ENCODE measurements at regions not wholly inside any gene's neighbourhood (a gene's known extent, or its start where the extent isn't known, plus 50 kb on each side); places are given as distances from the start of the nearest gene placed in this dataset.
A peak's percentile ranks its signal among the peaks of the same experiment; 100 is the strongest.
"Not testable (repeated sequence)": the region's sequence is repeated elsewhere in the genome, so short reads cannot be mapped to it uniquely, and the experiment has no call there.

- DNase-seq (ENCODE audit: low read depth), result no peak
Observed at GRCh38 chr15:20368974-20369373, 172.6 kb downstream of the GOLGA6L6 start.

DNA sequence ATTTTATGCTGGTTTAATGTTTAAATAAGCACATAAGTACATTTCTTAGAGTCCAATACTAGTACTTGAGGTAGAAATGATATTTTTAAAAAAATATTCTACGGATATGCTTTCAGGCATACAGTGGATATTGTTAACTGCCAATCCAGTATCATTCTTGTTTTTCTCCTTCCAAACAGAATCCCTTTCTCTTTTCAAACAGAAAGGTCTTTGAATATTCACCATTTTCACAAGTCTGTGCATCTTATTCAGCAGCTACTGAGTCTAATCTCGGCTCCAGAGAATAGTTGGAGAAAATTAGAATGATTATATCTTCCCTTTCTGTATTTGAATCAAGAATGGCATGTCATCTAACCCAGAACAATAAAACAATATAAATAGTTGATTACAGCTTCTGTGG is 174.5 kb downstream of the GOLGA6L6 start:
- no peak for DNase-seq (ENCODE audit: low read depth)

- DNase-seq (ENCODE audit: low read depth), result not testable (repeated sequence)
Observed at GRCh38 chr15:20363591-20363990, 178.0 kb downstream of the GOLGA6L6 start.

DNA sequence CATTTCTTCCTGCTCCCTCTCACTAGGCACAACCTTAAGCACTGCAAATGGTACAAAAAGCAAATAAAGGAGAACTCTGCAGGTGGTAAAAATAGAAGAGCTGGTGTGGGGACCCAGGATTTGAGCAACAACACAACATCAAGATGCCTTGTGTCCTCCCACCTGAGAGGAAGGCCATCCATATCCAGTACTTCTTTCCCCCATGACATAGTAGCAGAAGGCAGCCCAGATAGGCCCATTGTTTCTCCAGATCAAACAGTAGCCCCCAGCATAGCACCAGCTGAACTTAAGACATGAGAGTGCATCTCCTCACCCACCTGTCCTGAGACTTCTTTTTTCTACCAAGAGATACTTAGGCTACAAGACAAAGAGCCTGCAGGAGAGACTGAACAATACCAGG is 180.5 kb downstream of the GOLGA6L6 start:
- DNase-seq (ENCODE audit: low read depth), result no peak

GRCh38 chr15:20358779-20359414 is 182.7 kb downstream of the GOLGA6L6 start:
- no peak for DNase-seq (ENCODE audit: low read depth)

- no peak for DNase-seq (ENCODE audit: low read depth)
Observed at GRCh38 chr15:20358066-20358778, 183.4 kb downstream of the GOLGA6L6 start.

- no peak for DNase-seq (ENCODE audit: low read depth)
Observed at GRCh38 chr15:20357481-20358065, 184.0 kb downstream of the GOLGA6L6 start.

GRCh38 chr15:20356911-20357480 is 184.6 kb downstream of the GOLGA6L6 start:
- DNase-seq (ENCODE audit: low read depth), result no peak

DNA sequence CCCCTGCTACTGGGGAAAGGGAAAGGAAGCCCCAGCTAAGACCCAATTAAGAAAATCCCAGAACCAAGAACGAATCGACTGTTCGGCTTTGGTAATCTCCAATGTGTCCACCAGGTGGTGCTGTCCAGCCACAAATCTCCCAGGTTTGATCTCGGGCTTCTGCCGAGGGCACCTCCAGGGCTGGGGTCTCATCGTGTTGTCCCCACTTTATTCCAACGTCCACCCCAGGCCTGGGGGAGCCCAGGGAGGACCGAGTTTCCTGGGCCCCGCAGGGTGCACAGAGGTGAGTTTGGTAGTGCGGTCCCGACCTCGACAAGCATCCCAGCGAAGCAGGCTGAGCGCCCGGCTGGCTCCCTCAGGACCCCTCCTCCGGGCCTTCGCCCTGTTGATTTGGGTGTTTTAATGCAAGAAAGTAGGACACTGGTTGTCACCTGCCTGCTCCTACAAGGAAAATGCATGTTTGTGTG is 185.1 kb downstream of the GOLGA6L6 start:
- DNase-seq (ENCODE audit: low read depth), result peak; percentile 65

DNA sequence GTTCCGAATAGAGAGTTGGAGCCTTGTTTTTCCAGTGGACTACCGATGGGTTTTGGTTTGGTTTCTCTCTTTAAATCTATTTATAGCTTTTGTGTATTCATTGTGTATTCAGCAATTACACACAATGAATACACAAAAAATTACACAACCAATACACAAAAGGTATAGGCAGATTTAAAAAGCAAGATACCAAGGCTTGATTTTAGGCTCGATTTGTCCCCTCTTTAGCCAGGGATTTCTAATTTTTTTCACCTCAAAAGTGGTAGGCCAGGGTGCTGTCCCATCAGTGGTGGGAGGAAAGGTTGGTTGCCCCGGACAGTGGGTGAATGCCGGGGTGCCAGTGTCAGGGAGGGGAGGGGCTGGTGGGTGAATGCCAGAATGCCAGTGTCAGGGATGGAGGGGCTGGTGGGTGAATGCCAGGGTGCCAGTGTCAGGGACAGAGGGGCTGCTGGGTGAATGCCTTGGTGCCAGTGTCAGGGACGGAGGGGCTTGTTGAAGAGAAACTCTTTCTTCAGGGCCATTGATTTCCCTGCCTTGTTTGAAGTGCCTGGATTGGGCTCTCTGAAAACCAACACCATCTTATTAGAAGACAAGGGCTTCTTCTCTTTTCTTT is 186.2 kb downstream of the GOLGA6L6 start:
- no peak for DNase-seq (ENCODE audit: low read depth)

DNA sequence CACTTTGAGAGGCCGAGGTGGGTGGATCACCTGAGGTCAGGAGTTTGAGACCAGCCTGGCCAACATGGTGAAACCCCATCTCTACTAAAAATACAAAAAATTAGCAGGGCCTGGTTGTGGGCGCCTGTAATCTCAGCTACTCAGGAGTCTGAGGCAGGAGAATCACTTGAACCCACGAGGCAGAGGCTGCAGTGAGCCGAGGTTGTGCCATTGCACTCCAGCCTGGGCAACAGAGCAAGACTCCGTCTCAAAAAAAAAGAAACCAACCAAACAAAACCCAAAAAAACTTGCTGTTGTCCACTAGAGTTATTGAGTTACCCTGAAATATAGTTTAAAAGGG is 186.7 kb downstream of the GOLGA6L6 start:
- not testable (repeated sequence) for DNase-seq (ENCODE audit: low read depth)

DNA sequence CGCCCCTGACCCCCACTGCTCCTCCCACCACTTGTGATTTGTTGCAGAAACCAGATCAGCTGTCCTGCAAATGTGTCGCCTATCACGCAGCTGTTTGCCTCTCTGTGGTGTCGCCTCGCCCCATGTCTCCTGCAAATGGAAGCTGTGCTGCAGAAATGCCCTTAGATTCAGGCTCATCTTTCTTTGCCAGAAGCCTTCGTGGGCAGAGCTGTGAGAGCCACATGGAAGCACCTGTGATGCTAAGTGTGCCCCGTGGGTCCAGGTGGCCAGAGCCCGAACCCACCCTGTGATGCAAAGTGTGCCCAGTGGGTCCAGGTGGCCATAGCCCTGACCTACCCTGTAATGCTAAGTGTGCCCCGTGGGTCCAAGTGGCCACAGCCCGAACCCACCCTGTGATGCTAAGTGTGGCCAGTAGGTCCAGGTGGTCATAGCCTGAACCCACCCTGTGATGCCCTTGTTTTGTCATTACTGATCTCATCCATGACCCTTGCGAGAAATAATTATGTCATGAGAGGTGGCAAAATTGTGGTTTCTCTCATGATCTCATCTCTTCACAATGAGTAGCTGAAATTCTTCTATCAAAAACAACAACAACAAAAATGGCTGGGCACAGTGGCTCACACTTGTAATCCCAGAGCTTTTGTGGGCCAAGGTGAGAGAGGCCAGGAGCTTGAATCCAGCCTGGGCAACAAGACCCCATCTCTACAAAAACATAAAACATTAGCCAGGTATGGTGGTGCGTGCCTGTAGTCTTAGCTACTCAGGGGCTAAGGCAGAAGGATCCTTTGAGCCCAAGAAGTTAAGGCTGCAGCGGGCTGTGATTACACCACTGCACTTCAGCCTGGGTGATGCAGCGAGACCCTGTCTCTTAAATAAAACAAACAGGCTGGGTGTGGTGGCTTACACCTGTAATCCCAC is 187.4 kb downstream of the GOLGA6L6 start:
- no peak for DNase-seq (ENCODE audit: low read depth)

DNA sequence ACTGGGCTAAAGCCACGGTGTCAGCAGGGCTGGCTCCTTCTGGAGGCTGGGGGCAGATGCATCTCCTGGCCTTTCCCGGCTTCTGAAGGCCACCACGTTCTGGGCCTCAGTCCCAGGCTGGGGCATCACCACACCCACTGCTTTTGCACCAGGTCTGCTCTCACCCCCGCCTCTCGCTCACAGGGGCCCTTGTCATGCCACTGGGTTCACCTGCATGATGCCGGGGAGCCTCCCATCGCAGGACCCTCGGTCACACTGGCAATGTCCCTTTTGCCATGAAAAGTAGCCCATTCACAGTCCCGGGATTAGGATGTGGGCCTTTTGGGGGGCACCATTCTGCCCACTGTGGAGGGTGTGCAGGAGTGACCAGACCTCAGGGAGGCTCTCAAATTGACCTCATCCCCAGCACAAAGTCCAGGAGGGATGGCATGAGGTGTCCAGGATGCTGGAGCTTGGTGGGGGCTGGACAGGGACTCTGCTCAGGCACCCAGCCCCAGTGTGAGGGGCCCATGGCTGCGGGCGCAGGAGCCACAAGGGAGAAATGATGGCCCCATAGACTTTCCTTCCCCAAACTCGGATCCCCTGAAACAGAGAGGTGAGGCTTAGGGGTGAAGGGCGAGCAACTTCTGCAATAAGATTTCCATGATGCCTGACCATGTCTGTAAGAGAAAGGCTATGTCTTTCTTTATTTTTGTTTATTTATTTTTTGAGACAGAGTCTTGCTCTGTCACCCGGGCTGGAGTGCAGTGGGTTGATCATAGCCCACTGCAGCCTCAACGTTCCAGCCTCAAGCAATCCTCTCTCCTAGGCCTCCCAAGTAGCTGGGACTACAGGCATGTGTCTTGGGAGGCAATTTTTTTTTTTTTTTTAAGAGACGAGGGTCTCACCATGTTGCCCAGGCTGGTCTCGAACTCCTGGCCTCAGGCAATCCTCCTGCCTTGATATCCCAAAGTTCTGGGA is 189.1 kb downstream of the GOLGA6L6 start:
- DNase-seq (ENCODE audit: low read depth), result no peak

GRCh38 chr15:20351448-20351971 is 190.1 kb downstream of the GOLGA6L6 start:
- no peak for DNase-seq (ENCODE audit: low read depth)

DNA sequence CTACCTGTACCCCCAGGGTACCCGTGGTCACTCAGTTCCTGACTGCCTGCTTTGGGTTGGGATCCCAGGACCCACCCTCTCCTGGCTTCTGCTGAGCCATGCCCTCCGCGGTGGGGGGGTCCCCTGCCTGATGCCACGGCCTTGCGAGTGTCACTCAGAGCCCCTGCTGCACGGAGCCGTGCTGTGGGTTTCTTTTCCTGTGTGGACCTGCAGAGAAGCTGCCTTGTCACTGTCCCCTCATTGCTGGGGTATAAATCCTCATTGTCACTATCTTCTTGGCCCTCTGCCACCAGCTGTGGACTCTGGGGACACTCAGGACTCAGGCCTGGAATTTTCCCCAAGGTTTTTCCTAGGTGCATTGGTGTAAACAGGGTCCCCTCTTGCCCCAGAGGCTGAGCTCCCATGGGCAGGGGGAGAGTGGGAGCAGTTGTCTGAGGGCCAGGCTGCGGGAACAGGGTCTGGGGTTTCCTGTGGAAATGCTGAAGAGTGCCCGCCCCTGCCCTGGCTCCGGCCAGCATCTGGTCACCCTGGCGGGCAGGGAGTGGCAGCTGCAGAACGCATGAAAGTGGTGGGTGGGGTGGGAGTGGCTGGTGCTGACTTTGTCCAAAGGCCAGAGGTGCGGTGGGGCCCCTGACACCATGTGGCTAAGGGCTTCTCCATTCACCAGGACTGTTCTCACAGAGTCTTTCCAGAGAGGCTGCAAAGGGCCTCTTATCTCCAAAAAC is 191.7 kb downstream of the GOLGA6L6 start:
- no peak for DNase-seq (ENCODE audit: low read depth)

DNA sequence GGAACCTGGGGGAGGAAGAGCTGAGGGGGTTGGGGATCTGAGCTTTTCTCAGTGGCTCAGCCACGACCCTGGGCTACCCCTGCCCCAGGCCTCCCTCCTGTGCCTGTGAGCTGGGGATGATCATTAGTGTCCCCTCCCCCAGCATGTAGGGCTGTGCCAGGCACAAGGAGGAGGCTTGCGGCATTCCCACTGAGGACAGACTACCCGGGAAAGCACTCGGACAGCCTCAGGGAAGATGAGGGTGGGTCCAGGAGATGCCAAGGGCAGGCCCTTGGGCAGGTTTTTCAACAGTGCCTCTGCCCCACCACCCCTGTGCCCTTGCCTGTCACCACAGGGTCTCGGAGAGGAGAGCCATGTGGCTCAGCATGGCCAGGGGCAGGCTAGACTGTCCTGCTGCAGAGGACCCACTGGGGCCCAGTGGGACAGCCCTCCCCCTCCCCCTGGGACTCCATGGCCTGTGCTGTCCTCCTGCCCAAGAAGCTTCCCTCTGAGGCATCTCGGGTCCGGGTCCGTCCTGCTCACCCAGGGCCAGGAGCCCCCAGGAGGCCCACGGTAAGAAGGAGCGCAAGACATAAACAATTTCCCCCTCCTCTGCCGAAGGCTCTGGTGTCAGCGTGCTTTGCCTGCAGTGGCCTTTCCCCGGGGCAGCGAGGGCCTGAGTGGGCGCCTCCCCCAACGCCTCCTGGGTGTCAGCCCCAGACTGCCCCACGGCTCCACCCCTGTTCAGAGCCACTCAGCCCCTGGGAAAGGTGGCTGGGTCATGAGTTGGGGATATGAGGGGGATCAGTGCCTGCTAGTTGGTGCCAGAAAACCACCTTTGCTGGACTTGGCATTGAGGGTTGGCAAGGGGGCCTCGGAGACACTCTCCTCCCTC is 192.5 kb downstream of the GOLGA6L6 start:
- DNase-seq (ENCODE audit: low read depth), result no peak

DNA sequence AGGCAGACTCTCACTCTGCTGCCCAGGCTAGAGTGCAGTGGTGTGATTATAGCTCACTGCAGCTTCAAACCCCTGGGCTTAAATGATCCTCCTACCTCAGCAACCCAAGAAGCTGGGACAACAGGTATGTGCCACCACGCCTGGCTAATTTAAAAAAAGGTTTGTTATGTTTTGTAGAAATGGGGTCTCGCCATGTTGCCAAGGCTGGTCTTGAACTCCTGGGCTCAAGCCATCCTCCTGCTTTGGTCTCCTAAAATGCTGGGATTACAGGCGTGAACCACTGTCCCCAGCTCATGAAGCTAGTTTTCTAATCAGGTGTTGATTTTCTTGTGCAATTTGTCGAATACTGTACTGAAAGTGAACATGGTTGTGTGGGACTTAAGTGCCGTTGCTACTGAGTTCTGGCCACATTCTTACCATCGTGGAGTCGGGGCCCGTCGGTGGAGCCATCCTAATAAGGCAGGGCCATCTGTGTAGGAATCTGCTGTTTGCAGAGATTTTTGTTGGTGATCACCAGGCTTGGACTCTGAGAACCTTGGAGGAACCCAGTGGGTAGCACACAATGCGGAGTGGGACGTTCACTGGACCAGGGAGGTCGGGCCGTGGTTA is 193.2 kb downstream of the GOLGA6L6 start:
- DNase-seq (ENCODE audit: low read depth), result no peak

All from activated T-helper 1 cell treated with Interleukin-2 at 50 U/mL for 16 hours (primary cell).